Effector memory CD8-positive, alpha-beta T cell (primary cell): ENCODE measurements at regions not wholly inside any gene's neighbourhood (a gene's known extent, or its start where the extent isn't known, plus 50 kb on each side); places are given as distances from the start of the nearest gene placed in this dataset.

Experiments used
- ATAC-seq: fragments of 150-1000 bp; cut with Tn5 transposase; replicated peaks from 2 replicates; pipeline ENCODE4 v1.10.0; 2021; ENCODE audit warnings: mild to moderate bottlenecking, moderate library complexity
- DNase-seq, 3 experiments: peaks; one replicate each; pipeline ENCODE4 v3.0.0; 2021
- H3K27ac Mint-ChIP-seq, 2 donors: one replicate each; pipeline ENCODE4 v1.8.0; 2022; ENCODE audit warnings: mild to moderate bottlenecking in 2 of 2, mixed read lengths in 2 of 2, moderate library complexity in 2 of 2
- H3K27me3 Mint-ChIP-seq, 2 donors: one replicate each; pipeline ENCODE4 v1.8.0; 2022; ENCODE audit warnings: mixed read lengths in 2 of 2
- H3K36me3 Mint-ChIP-seq: one replicate; pipeline ENCODE4 v1.8.0; 2022; ENCODE audit warnings: mild to moderate bottlenecking, moderate library complexity, mixed read lengths; ENCODE audit not compliant: insufficient read depth
- H3K4me1 Mint-ChIP-seq, 2 donors: one replicate each; pipeline ENCODE4 v1.8.0; 2022; ENCODE audit warnings: low read depth in 2 of 2, mixed read lengths in 2 of 2
- H3K4me3 Mint-ChIP-seq, 2 donors: one replicate each; pipeline ENCODE4 v1.8.0; 2022; ENCODE audit warnings: mild to moderate bottlenecking in 2 of 2, mixed read lengths in 2 of 2, moderate library complexity in 2 of 2
- H3K9me3 Mint-ChIP-seq, 2 donors: one replicate each; pipeline ENCODE4 v1.8.0; 2022; ENCODE audit warnings: mixed read lengths in 2 of 2

GRCh38 chr11:45448561-45448960 is 162.4 kb upstream of the SYT13 start:
- Mint-ChIP-seq H3K36me3 (no peaks in the 10 kb centered on the region), H3K4me3 (no peak overlapping the region), H3K9me3 (no peaks in the 10 kb centered on the region), H3K27ac (no peak overlapping the region), H3K4me1 (no peaks in the 10 kb centered on the region), H3K27me3 (peaks cover 13 to 53% of the 10 kb centered on the region in 2 donors)
- DNase-seq (no peak), ATAC-seq (no peak)

- ATAC-seq (no peak), DNase-seq (no peak)
- H3K36me3 Mint-ChIP-seq, result no peaks in the 10 kb centered on the region
- no peaks in the 10 kb centered on the region for H3K4me1 Mint-ChIP-seq
- H3K9me3 Mint-ChIP-seq, result no peaks in the 10 kb centered on the region
- H3K4me3 Mint-ChIP-seq, result no peak overlapping the region
- H3K27me3 Mint-ChIP-seq, result peaks cover 16 to 68% of the 10 kb centered on the region in 2 donors
- no peak overlapping the region for H3K27ac Mint-ChIP-seq
Measured at GRCh38 chr11:45446998-45447397, 160.9 kb upstream of the SYT13 start.

- no peaks in the 10 kb centered on the region for H3K4me1 Mint-ChIP-seq
- no peaks in the 10 kb centered on the region for H3K9me3 Mint-ChIP-seq
- H3K36me3 Mint-ChIP-seq, result no peaks in the 10 kb centered on the region
- H3K27ac Mint-ChIP-seq, result no peak overlapping the region
- no peak for ATAC-seq
- no peak for DNase-seq
- peaks cover 16 to 69% of the 10 kb centered on the region in 2 donors for H3K27me3 Mint-ChIP-seq
- H3K4me3 Mint-ChIP-seq, result no peak overlapping the region
Measured at GRCh38 chr11:45446434-45446833, 160.3 kb upstream of the SYT13 start.

- Mint-ChIP-seq H3K27me3 (peaks cover 16 to 79% of the 10 kb centered on the region in 2 donors), H3K36me3 (no peaks in the 10 kb centered on the region), H3K4me1 (no peaks in the 10 kb centered on the region), H3K4me3 (no peak overlapping the region), H3K27ac (no peak overlapping the region), H3K9me3 (peaks cover 1 to 4% of the 10 kb centered on the region in 2 donors)
- no peak for DNase-seq
- no peak for ATAC-seq
Measured at GRCh38 chr11:45444796-45445195, 158.7 kb upstream of the SYT13 start.

- Mint-ChIP-seq H3K27me3 (peaks cover 6 to 49% of the 10 kb centered on the region in 2 donors), H3K36me3 (peaks cover 1% of the 10 kb centered on the region), H3K4me3 (no peak overlapping the region), H3K27ac (no peak overlapping the region), H3K4me1 (no peaks in the 10 kb centered on the region), H3K9me3 (peaks cover 3 to 8% of the 10 kb centered on the region in 2 donors)
- DNase-seq (no peak), ATAC-seq (no peak)
Measured at GRCh38 chr11:45440111-45440510, 154.0 kb upstream of the SYT13 start.

- Mint-ChIP-seq H3K9me3 (peaks cover 3 to 8% of the 10 kb centered on the region in 2 donors), H3K27me3 (peaks cover 11 to 36% of the 10 kb centered on the region in 2 donors), H3K4me3 (no peak overlapping the region), H3K27ac (no peak overlapping the region), H3K36me3 (peaks cover 3% of the 10 kb centered on the region), H3K4me1 (no peaks in the 10 kb centered on the region)
- DNase-seq, result no peak
- no peak for ATAC-seq
Measured at GRCh38 chr11:45436966-45437365, 150.8 kb upstream of the SYT13 start.

GRCh38 chr11:45436118-45436517 is 150.0 kb upstream of the SYT13 start:
- Mint-ChIP-seq H3K36me3 (peaks cover 3% of the 10 kb centered on the region), H3K27me3 (peaks cover 11 to 32% of the 10 kb centered on the region in 2 donors), H3K9me3 (peaks cover 3 to 8% of the 10 kb centered on the region in 2 donors), H3K4me1 (no peaks in the 10 kb centered on the region), H3K4me3 (no peak overlapping the region), H3K27ac (no peak overlapping the region)
- no peak for DNase-seq
- ATAC-seq, result no peak

GRCh38 chr11:45435706-45436105 is 149.6 kb upstream of the SYT13 start:
- peaks cover 11 to 28% of the 10 kb centered on the region in 2 donors for H3K27me3 Mint-ChIP-seq
- H3K27ac Mint-ChIP-seq, result no peak overlapping the region
- no peak for DNase-seq
- peaks cover 3 to 8% of the 10 kb centered on the region in 2 donors for H3K9me3 Mint-ChIP-seq
- H3K4me3 Mint-ChIP-seq, result no peak overlapping the region
- ATAC-seq, result no peak
- peaks cover 3% of the 10 kb centered on the region for H3K36me3 Mint-ChIP-seq
- no peaks in the 10 kb centered on the region for H3K4me1 Mint-ChIP-seq

GRCh38 chr11:45432910-45433309 is 146.8 kb upstream of the SYT13 start:
- Mint-ChIP-seq H3K9me3 (no peaks in the 10 kb centered on the region), H3K36me3 (peaks cover 3% of the 10 kb centered on the region), H3K27me3 (peaks cover 31 to 49% of the 10 kb centered on the region in 2 donors), H3K4me3 (no peak overlapping the region), H3K4me1 (no peaks in the 10 kb centered on the region), H3K27ac (no peak overlapping the region)
- ATAC-seq (no peak), DNase-seq (no peak)

- H3K27me3 Mint-ChIP-seq, result peaks cover 39 to 57% of the 10 kb centered on the region in 2 donors
- H3K4me1 Mint-ChIP-seq, result no peaks in the 10 kb centered on the region
- ATAC-seq (no peak), DNase-seq (no peak)
- peaks cover 3% of the 10 kb centered on the region for H3K36me3 Mint-ChIP-seq
- H3K27ac Mint-ChIP-seq, result no peak overlapping the region
- H3K4me3 Mint-ChIP-seq, result no peak overlapping the region
- no peaks in the 10 kb centered on the region for H3K9me3 Mint-ChIP-seq
Measured at GRCh38 chr11:45432100-45432499, 146.0 kb upstream of the SYT13 start.

GRCh38 chr11:45431046-45432018 is 145.2 kb upstream of the SYT13 start:
- Mint-ChIP-seq H3K4me1 (no peaks in the 10 kb centered on the region), H3K27me3 (peaks cover 47 to 61% of the 10 kb centered on the region in 2 donors), H3K9me3 (no peaks in the 10 kb centered on the region), H3K36me3 (peaks cover 3% of the 10 kb centered on the region), H3K4me3 (no peak overlapping the region), H3K27ac (no peak overlapping the region)
- DNase-seq (no peak), ATAC-seq (no peak)

GRCh38 chr11:45430361-45430760 is 144.2 kb upstream of the SYT13 start:
- DNase-seq (no peak), ATAC-seq (no peak)
- Mint-ChIP-seq H3K27me3 (peaks cover 50 to 62% of the 10 kb centered on the region in 2 donors), H3K4me1 (no peaks in the 10 kb centered on the region), H3K27ac (no peak overlapping the region), H3K4me3 (no peak overlapping the region), H3K36me3 (peaks cover 3% of the 10 kb centered on the region), H3K9me3 (no peaks in the 10 kb centered on the region)

GRCh38 chr11:45429719-45430118 is 143.6 kb upstream of the SYT13 start:
- H3K9me3 Mint-ChIP-seq, result no peaks in the 10 kb centered on the region
- H3K36me3 Mint-ChIP-seq, result no peaks in the 10 kb centered on the region
- no peak for ATAC-seq
- DNase-seq, result no peak
- H3K27me3 Mint-ChIP-seq, result peaks cover 52 to 62% of the 10 kb centered on the region in 2 donors
- H3K4me3 Mint-ChIP-seq, result no peak overlapping the region
- H3K4me1 Mint-ChIP-seq, result no peaks in the 10 kb centered on the region
- H3K27ac Mint-ChIP-seq, result no peak overlapping the region
